GM19239 (cell line): ENCODE measurements at regions not wholly inside any gene's neighbourhood (a gene's known extent, or its start where the extent isn't known, plus 50 kb on each side); places are given as distances from the start of the nearest gene placed in this dataset.

ENCODE experiments used
- DNase-seq: peaks from one replicate; pipeline ENCODE4 v3.0.0; 2011; ENCODE audit warnings: low spot score; ENCODE audit not compliant: insufficient read length
- FAIRE-seq: peaks from 2 replicates; lab custom pipeline; 2011; peaks lifted over from hg19 to GRCh38; lab: Jason Lieb, UNC

- no peak for FAIRE-seq
- DNase-seq, result no peak
Observed at GRCh38 chr12:58434726-58435125, 485.6 kb downstream of the LRIG3 start.

GRCh38 chr12:58435647-58436046, 484.7 kb downstream of the LRIG3 start:
- DNase-seq (no peak), FAIRE-seq (no peak)

DNA sequence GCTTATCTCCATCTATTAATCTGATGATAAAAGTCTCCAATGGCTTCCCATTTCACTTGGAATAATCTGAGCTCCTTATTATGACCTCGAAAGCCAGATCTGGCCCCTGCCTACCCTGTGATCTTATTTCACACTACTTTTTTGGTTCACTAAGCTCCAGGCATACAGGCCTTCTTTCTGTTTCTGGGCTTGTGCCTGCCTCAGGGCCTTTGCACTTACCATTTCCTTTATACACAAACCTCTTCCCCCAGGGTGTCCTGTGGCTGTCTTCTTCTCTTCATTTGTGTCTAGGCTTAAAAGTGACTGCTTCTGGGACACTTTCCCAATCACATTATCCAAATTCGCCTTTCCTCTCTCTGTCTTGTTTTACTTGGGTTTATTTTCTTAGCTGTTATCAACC, 478.8 kb downstream of the LRIG3 start:
- FAIRE-seq (no peak), DNase-seq (no peak)

DNA sequence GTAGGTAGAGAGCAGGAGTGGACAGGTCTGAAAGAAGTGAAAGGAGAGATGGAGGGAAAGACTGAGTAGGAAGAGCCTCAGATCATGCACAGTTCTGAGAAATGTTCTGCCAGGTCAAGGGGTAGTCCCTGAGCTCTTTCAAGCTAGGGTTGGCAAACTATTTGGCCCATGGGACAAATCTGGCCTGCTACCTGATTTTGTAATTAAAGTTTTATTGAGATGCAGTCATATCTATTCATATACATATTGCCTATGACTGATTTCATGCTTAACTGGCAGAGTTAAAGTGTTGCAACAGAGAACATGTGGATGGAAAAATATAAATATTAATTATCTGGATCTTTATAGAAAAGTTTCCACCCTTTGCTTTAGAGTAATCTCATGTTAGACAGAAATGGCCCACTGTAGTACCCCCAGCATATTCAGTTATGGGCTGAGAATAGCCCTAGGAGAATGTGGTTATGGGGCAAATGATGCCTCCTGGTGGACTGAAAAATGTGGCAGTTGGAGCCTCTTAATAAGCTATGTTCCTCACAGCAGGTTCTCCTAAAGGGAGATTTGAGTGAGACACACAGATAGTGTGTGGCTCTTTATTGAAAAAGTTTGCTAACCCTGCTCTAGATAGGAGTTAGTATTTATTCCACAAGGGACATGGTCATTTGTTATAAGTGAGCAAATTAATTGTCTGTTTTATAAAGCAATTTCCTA, 476.9 kb downstream of the LRIG3 start:
- FAIRE-seq (peak; percentile 47), DNase-seq (no peak)

DNA sequence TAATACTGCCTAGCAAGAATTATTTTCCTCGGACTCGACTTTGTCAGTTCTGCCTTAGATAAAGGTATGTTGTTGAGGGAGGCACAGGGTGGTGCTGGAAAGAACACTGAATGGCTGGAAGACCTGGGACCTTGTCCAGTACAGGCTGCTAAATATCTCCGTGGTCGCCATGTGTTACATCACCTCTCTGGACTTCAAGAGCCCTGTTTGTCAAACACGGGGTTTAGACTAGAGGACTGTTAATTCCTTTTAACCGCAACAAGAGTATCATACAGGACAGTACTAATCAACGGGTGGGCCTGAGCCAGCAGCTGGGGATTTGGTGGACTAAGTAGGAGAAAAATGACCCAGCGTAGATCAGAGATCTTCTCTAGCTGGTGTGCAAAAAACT, 476.3 kb downstream of the LRIG3 start:
- no peak for DNase-seq
- FAIRE-seq, result no peak

DNA sequence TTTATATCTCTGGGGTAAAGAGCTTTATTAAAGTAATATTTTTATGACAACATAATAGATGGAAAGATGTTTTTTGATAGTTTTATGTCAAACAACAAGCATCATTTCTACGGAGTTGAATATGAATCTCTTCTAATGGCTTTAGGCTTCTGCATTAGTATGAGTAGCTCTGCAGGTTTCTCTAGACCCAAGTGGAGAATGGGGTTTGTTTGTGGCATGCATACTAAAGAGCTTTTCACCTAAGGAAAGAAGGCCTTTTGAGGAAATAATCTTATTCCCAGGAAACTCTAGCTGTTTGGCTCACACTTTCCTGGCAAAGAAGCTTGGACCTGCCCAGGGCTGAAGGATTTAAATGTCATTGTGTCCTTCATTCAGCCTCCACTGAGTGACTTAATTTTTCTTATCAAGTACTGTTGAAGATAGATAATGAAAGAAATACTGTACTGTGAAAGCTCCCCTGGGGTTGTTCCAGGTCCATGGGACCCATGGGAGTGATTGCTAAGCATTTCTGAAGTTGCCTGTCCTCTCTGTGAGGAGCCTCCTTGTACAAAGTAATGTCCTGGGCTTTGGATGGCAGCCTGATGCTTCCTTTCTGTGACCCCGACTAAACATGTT, 469.3 kb downstream of the LRIG3 start:
- DNase-seq (no peak), FAIRE-seq (no peak)

DNA sequence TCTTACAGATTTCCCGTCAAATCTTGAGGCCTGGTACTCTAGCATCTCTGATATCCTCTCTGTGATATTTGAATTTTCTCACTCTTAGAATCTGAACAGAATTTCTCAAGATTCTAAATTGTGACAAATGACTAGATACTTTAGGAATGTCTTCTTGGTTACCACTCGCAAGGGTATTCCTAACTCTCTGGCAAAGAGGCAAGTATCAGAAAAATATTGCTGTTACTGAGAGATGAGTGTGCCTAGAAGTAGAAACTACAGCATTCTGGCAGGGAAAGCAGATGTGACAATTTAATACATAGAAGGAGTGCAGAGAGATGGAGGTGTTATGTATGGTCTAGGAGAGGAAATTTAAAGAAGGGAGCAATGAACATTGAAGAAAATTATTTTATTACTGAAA, 467.8 kb downstream of the LRIG3 start:
- FAIRE-seq (no peak), DNase-seq (no peak)

DNA sequence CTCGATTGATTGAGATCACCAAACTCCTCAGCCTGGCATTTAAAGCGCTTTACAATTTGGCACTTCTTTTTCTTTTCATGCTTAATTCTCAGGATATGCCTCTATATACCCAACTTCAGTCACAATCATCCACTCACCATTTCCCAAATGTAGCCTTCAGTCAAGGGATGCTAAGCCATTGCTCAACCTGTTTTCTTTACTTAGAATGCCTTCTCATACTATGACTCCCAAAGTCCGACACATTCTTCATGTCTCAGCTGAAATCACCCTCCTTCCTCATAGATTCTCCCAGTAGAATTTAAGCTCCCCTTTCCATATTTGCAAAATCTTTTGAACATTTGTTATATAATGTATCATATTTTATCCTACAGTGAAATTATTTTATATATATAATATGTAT, 467.0 kb downstream of the LRIG3 start:
- no peak for FAIRE-seq
- no peak for DNase-seq

GRCh38 chr12:58455136-58455535, 465.2 kb downstream of the LRIG3 start:
- DNase-seq (no peak), FAIRE-seq (no peak)

DNA sequence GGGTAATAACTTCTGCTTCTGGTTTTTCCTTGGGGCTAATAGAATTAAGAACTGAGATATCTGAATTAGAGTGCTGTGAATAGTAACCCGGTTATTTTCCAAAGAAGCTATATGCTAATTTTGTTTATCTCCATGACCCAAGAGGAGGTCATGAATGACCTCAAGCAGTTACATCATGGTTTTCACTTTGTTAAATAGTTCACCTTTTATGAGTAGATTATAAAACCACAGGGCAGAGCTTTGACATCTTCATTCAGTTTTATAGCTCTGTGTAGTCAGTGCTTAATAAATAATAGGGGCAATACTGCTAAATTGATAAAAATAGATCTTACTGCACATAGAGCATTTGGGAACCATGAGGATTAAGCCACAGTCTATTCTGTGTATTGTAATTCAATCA, 462.2 kb downstream of the LRIG3 start:
- DNase-seq (no peak), FAIRE-seq (no peak)

GRCh38 chr12:58459191-58459590, 461.1 kb downstream of the LRIG3 start:
- FAIRE-seq, result no peak
- no peak for DNase-seq

GRCh38 chr12:58463051-58463450, 457.3 kb downstream of the LRIG3 start:
- FAIRE-seq, result no peak
- DNase-seq, result no peak

GRCh38 chr12:58465418-58465817, 454.9 kb downstream of the LRIG3 start:
- DNase-seq, result no peak
- FAIRE-seq, result no peak

DNA sequence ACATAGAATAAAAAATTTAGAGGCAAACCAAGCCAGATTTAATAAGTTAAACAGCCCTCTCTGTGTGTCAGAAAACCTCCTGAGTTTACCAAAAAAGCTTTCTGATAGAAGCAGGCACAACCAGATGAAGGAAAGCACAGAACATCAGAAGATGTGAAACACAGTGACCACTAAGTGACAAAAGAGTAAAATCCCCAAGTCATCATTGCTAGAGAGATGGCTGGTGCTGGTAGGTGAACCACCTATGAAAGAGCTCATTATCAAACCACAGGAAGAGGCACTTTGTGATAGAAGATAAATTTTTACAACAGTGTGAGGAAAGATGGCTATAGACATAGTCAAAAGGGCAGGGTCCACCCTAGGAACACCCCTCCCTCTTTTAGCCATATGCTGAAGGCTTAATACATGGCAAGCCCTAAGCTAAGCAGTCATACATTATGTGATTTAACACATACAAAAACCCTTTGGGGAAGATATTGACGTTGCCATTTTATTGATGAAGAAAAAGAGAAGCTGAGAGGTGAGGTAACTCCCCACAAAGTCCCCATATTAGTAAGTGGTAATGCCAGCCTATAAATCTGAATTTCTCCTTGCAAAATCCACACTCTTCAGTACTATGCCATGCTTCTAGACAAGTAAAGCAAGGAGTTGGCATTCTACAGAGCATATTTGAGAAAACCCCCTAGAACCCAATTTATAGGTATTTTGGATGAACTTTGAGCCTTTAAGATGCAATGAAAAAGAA, 449.9 kb downstream of the LRIG3 start:
- DNase-seq (no peak), FAIRE-seq (no peak)

DNA sequence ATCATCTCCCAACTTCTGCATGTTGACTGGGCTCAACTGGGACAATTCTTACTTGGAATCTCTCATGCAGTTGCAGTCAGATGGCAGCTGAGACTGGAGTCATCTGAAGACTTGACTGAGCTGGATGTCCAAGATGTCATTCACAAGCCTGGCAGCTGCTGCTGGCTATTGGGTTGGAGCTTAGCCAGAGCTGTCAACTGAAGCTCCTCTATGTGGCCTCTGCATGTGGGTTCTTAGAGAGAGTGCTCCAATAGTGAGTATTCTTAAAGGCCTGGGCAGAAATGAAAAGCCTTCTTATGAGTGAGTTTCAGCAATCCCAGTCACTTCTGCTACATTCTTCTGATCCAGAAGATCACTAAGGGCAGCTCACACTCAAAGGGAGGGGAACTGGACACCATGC, 440.9 kb downstream of the LRIG3 start:
- no peak for FAIRE-seq

GRCh38 chr12:58481811-58482210, 438.5 kb downstream of the LRIG3 start:
- DNase-seq (no peak), FAIRE-seq (no peak)

More for the DNA sequence above, 440.9 kb downstream of the LRIG3 start:
- DNase-seq, result no peak

- DNase-seq (no peak), FAIRE-seq (no peak)
Observed at GRCh38 chr12:58487255-58487654, 433.0 kb downstream of the LRIG3 start.

DNA sequence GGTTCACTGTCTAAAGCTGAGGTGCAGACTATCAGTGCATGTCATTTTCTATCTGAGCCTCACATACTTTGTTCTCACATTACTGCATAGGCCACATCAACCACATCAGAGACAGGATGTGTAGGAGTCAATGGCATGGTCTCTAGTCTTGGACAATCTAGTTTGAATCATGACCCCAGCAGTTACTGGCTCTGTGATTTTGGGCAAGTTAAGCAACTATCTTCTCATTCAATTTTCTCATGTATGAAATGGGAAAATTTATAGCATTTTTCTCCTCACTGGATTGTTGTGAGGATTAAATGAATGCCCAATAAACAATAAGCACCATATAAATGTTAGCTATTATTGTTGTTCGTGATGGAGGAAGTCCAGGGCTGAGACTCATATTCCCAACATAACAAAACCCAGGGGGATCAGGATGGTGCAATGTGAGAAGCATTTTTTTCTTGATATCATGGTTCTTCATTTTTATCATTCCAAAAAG, 432.6 kb downstream of the LRIG3 start:
- DNase-seq (no peak), FAIRE-seq (no peak)

- DNase-seq (no peak), FAIRE-seq (no peak)
Observed at GRCh38 chr12:58489394-58489793, 430.9 kb downstream of the LRIG3 start.

DNA sequence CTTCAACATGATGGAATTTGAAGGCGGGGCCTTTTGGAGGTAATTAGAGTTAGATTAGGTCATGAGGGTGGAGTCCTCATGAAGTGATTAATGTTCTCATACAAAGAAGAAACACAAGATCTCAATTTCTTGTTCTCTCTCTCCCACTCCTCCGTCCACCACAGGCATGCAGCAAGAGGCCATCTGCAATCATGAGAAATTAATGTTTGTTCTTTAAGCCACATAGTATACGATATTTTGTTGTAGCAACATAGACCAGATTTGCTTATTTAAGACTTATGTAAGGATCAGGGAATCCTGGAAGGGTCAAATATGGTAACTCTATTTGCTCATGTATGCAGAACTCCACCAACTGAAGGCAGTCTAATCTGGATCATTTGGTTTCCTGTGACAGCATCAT, 429.0 kb downstream of the LRIG3 start:
- DNase-seq, result no peak
- FAIRE-seq, result no peak

DNA sequence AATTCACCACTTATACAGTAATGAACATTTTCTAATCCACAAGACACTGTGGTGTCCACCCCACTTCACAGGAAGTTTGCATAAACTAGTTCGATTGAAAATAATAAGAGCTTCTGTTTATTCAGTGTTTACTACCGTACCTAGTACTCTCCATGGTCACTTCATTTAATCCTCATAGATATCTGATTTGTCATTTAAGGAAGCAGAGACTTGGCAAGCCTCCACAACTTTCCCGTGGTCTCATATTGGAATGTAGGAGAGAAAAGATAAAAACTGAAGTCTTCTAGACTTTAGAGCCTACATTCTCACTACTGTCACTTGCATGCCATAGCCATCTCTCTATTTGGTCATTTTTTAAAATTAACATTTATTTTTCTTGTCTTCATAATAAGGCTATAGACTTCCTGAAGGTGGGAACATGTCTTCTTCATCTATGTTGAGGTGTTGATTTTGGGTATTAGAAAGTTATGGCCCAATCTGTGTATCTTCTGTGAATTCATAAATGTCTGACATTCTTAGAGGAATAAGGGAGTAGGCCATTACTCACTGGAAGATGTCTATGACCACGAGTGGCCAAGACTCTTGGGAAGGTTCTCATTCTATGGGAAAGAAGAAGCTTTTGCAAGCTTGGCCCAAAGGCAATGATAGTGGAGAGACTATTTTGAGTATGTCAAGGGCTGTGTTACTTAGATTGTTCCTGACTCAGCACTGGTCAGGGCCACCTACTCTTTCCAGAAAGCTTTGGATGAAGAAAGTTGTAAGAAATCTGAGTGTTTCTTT, 423.7 kb downstream of the LRIG3 start:
- FAIRE-seq, result no peak
- no peak for DNase-seq
